Kidney (tissue), 13 donors: ENCODE measurements at regions not wholly inside any gene's neighbourhood (a gene's known extent, or its start where the extent isn't known, plus 50 kb on each side); places are given as distances from the start of the nearest gene placed in this dataset.
A peak's percentile ranks its signal among the peaks of the same experiment; 100 is the strongest.

Experiments
- DNase-seq, 5 donors: peaks; one replicate each; pipeline ENCODE4 v3.0.0-alpha.2; 2013 to 2020
- FAIRE-seq: peaks from 2 replicates; lab custom pipeline; 2012; peaks lifted over from hg19 to GRCh38; lab: Jason Lieb, UNC
- H3K27ac ChIP-seq, 2 donors: one replicate each; pipeline ENCODE4 v1.7.0; 2013; ENCODE audit warnings: low read depth in 2 of 2, low read length in 2 of 2, inconsistent platforms in 1 of 2
- H3K27me3 ChIP-seq: one replicate; pipeline ENCODE4 v1.7.1; 2013; ENCODE audit warnings: low read length, inconsistent platforms; ENCODE audit not compliant: control insufficient read depth, insufficient read depth
- H3K36me3 ChIP-seq, 3 donors: one replicate each; pipeline versions ENCODE4 v1.7.0 to v1.7.1; 2013; ENCODE audit warnings: low read length in 3 of 3, control low read depth in 1 of 3, inconsistent platforms in 1 of 3; ENCODE audit not compliant: insufficient read depth in 3 of 3, control insufficient read depth in 2 of 3
- H3K4me1 ChIP-seq, 3 donors: one replicate each; pipeline versions ENCODE4 v1.7.0 to v1.7.1; 2013; ENCODE audit warnings: low read length in 3 of 3, inconsistent platforms in 1 of 3, low read depth in 1 of 3; ENCODE audit not compliant: control insufficient read depth in 2 of 3, insufficient read depth in 2 of 3
- H3K4me3 ChIP-seq, 3 donors: one replicate each; pipeline versions ENCODE4 v1.7.0 to v1.8.1; 2013; ENCODE audit warnings: low read length in 3 of 3, control low read depth in 1 of 3, inconsistent platforms in 1 of 3
- H3K9ac ChIP-seq, 3 donors: one replicate each; pipeline versions ENCODE4 v1.7.0 to v1.7.1; 2013; ENCODE audit warnings: low read length in 3 of 3, control low read depth in 1 of 3, inconsistent platforms in 1 of 3
- H3K9me3 ChIP-seq, 3 donors: one replicate each; pipeline versions ENCODE4 v1.7.0 to v1.7.1; 2013; ENCODE audit warnings: low read length in 3 of 3, control low read depth in 1 of 3, inconsistent platforms in 1 of 3; ENCODE audit not compliant: control insufficient read depth in 2 of 3, insufficient read depth in 1 of 3
- intact Hi-C: fragments of 100-400 bp; cut with DNase I; formaldehyde crosslinking; loops from one replicate; pipeline ENCODE4 v1.11.1; 2022
- TF ChIP-seq, protein P1 (sequence below): IDR thresholded peaks from 3 replicates; pipeline ENCODE4 v1.5.1; 2012; ENCODE audit warnings: mild to moderate bottlenecking, moderate library complexity, borderline replicate concordance; ENCODE audit not compliant: insufficient read depth; ENCODE audit errors: extremely low read depth
- donor health status: control.
- donor health status: control.
- donor health status: control.
- donor health status: control.
- donor health status: control.
- donor health status: DM: yes; HTN: yes; CAD: no.
- donor health status: Normal renal cell carcinoma (clear cell type).

DNA sequence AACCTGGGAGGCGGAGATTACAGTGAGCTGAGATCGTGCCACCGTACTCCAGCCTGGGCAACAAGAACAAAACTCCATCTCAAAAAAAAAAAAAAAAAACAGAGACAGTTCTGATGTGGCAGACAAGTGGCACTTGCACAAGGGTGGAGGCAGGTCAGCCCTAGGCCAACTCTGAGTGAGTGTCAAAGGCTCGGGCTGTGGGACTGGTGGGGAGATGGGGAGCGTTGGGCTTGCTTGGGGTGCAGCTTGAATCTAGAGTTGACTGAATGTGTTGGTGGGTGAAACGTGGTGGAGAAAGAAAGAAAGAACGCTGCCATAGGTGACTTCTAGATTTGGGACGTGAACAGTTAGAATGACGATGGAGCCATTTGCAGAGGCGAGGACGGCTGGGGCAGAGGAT lies 121.3 kb upstream of the SPACA7 start:
- Histone ChIP-seq H3K4me1 (no peaks in the 10 kb centered on the region), H3K4me3 (no peak overlapping the region), H3K27me3 (no peaks in the 10 kb centered on the region), H3K27ac (no peak overlapping the region), H3K9me3 (no peaks in the 10 kb centered on the region), H3K36me3 (no peaks in the 10 kb centered on the region), H3K9ac (no peak overlapping the region)
- TF ChIP-seq, protein P1, sequence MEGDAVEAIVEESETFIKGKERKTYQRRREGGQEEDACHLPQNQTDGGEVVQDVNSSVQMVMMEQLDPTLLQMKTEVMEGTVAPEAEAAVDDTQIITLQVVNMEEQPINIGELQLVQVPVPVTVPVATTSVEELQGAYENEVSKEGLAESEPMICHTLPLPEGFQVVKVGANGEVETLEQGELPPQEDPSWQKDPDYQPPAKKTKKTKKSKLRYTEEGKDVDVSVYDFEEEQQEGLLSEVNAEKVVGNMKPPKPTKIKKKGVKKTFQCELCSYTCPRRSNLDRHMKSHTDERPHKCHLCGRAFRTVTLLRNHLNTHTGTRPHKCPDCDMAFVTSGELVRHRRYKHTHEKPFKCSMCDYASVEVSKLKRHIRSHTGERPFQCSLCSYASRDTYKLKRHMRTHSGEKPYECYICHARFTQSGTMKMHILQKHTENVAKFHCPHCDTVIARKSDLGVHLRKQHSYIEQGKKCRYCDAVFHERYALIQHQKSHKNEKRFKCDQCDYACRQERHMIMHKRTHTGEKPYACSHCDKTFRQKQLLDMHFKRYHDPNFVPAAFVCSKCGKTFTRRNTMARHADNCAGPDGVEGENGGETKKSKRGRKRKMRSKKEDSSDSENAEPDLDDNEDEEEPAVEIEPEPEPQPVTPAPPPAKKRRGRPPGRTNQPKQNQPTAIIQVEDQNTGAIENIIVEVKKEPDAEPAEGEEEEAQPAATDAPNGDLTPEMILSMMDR: no peak
- intact Hi-C loops: no loop called here
- FAIRE-seq: no peak
- no peak for DNase-seq

- intact Hi-C loops: no loop called here
- H3K9ac ChIP-seq: no peak overlapping the region
- no peaks in the 10 kb centered on the region for H3K36me3 ChIP-seq
- H3K27ac ChIP-seq: no peak overlapping the region
- H3K27me3 ChIP-seq: no peaks in the 10 kb centered on the region
- H3K4me1 ChIP-seq: no peaks in the 10 kb centered on the region
- no peak for FAIRE-seq
- no peak for DNase-seq
- H3K9me3 ChIP-seq: no peaks in the 10 kb centered on the region
- H3K4me3 ChIP-seq: no peak overlapping the region
- TF ChIP-seq, protein P1: no peak
Measured at GRCh38 chr13:112255550-112256120, 120.5 kb upstream of the SPACA7 start.

GRCh38 chr13:112256716-112257494 lies 119.2 kb upstream of the SPACA7 start:
- no peak for FAIRE-seq
- Histone ChIP-seq H3K4me1 (no peaks in the 10 kb centered on the region), H3K36me3 (no peaks in the 10 kb centered on the region), H3K4me3 (no peak overlapping the region), H3K27ac (no peak overlapping the region), H3K9ac (no peak overlapping the region), H3K27me3 (no peaks in the 10 kb centered on the region), H3K9me3 (no peaks in the 10 kb centered on the region)
- DNase-seq: peak in 1 of 5 donors; percentile 44
- intact Hi-C loops: no loop called here
- TF ChIP-seq, protein P1: no peak
